GM12878 (cell line): ENCODE measurements at regions not wholly inside any gene's neighbourhood (a gene's known extent, or its start where the extent isn't known, plus 50 kb on each side); places are given as distances from the start of the nearest gene placed in this dataset.
"Not testable (repeated sequence)": the region's sequence is repeated elsewhere in the genome, so short reads cannot be mapped to it uniquely, and the experiment has no call there.

Experiments used
- ATAC-seq: fragments of 200-7000 bp; cut with Tn5 transposase; 3 replicates; pipeline ENCODE4 v1.9.1; 2020; ENCODE audit warnings: mild to moderate bottlenecking, moderate library complexity
- BruUV-seq: library from RNA; stranded (reverse); fragments of 400-500 nt; replicated peaks from 2 replicates; lab custom pipeline; 2021; lab: Mats Ljungman, UMichigan
- CTCF ChIA-PET: fragments of 300-600 bp; sonication (Branson Sonifier 250); formaldehyde crosslinking; extraction: SDS; loops from one replicate; lab custom pipeline; 2021; ENCODE audit warnings: inconsistent platforms; lab: Yijun Ruan, JAX
- POLR2A ChIA-PET: fragments of 350-600 bp; formaldehyde crosslinking; extraction: SDS; loops from one replicate; lab custom pipeline; 2021; ENCODE audit warnings: inconsistent platforms; lab: Charles Lee
- RAD21 ChIA-PET: fragments of 300-600 bp; sonication (Branson Sonifier 250); formaldehyde crosslinking; loops from one replicate; lab custom pipeline; 2023; ENCODE audit warnings: antibody characterized with exemption; ENCODE audit not compliant: unreplicated experiment; lab: Charles Lee
- SMC1A ChIA-PET: fragments of 300-600 bp; sonication (Branson Sonifier 250); formaldehyde crosslinking; loops from one replicate; lab custom pipeline; 2023; ENCODE audit not compliant: unreplicated experiment, uncharacterized antibody; lab: Charles Lee
- DNase-seq: peaks from one replicate; pipeline ENCODE4 v3.0.0-alpha.2; 2011; ENCODE audit warnings: low read depth, low spot score
- FAIRE-seq: peaks from 3 replicates; lab custom pipeline; 2011; peaks lifted over from hg19 to GRCh38; lab: Jason Lieb, UNC
- H2AFZ ChIP-seq: 2 replicates; pipeline ENCODE4 v1.6.0; 2011; ENCODE audit warnings: low read depth, low read length, control low read depth; ENCODE audit not compliant: control insufficient read depth
- H3K27ac ChIP-seq: 2 replicates; pipeline ENCODE4 v1.5.1; 2011; ENCODE audit warnings: control low read depth; ENCODE audit not compliant: control insufficient read depth, insufficient read depth
- H3K27me3 ChIP-seq, 2 experiments: replicated peaks in 1 of 2; 2 replicates each; pipeline versions ENCODE4 v1.6.0 to v1.6.1; 2011; ENCODE audit warnings: low read length in 1 of 2; ENCODE audit not compliant: control insufficient read depth in 2 of 2, insufficient read depth in 2 of 2
- H3K36me3 ChIP-seq, 2 experiments: 2 replicates each; pipeline ENCODE4 v1.5.1; 2011; ENCODE audit warnings: low read length in 1 of 2; ENCODE audit not compliant: control insufficient read depth in 2 of 2, insufficient read depth in 2 of 2
- H3K4me1 ChIP-seq: 2 replicates; pipeline ENCODE4 v1.6.1; 2011; ENCODE audit warnings: mild to moderate bottlenecking, low read length, moderate library complexity, mixed read lengths; ENCODE audit not compliant: control insufficient read depth, insufficient read depth
- H3K4me2 ChIP-seq: 2 replicates; pipeline ENCODE4 v1.6.0; 2011; ENCODE audit warnings: control low read depth; ENCODE audit not compliant: control insufficient read depth, insufficient read depth
- H3K4me3 ChIP-seq: fragments of 200-600 bp; sonication (generic); 2 replicates; pipeline ENCODE4 v1.5.1; 2016
- H3K79me2 ChIP-seq: 2 replicates; pipeline ENCODE4 v1.6.0; 2011; ENCODE audit warnings: low read length; ENCODE audit not compliant: control insufficient read depth, insufficient read depth
- H3K9ac ChIP-seq: 2 replicates; pipeline ENCODE4 v1.8.0; 2011; ENCODE audit warnings: low read length, control low read depth, mixed read lengths; ENCODE audit not compliant: control insufficient read depth, insufficient read depth
- H3K9me3 ChIP-seq: replicated peaks from 3 replicates; pipeline ENCODE4 v1.5.1; 2011; ENCODE audit warnings: mild to moderate bottlenecking, low read length; ENCODE audit not compliant: control insufficient read depth, insufficient read depth
- H4K20me1 ChIP-seq: 2 replicates; pipeline ENCODE4 v1.6.0; 2011; ENCODE audit not compliant: control insufficient read depth, insufficient read depth
- JUNB ChIP-seq: IDR thresholded peaks from 2 replicates; pipeline ENCODE4 v1.6.1; 2016; ENCODE audit warnings: antibody characterized with exemption, mild to moderate bottlenecking
- WGBS: methylation state at CpG from one replicate; pipeline ENCODE4 v1.1.6; 2016; ENCODE audit warnings: low lambda C conversion rate; ENCODE audit not compliant: insufficient replicate concordance, insufficient coverage; ENCODE audit errors: missing lambda C conversion rate; 5-methylcytosine and 5-hydroxymethylcytosine counted together
- in situ Hi-C: fragments of 300-500 bp; cut with MboI; formaldehyde crosslinking; loops from 9 replicates; pipeline ENCODE4 v1.14.3; 2018; ENCODE audit warnings: mixed read lengths
- intact Hi-C: fragments of 100-400 bp; cut with micrococcal nuclease; formaldehyde crosslinking; loops from one replicate; pipeline ENCODE4 v1.14.2; 2022; ENCODE audit not compliant: unreplicated experiment
- TF ChIP-seq, protein P1 (sequence below): IDR thresholded peaks from 2 replicates; pipeline ENCODE4 v1.6.1; 2011; ENCODE audit warnings: borderline replicate concordance, low read depth, mild to moderate bottlenecking, moderate library complexity, low read length; ENCODE audit not compliant: insufficient read depth, poor library complexity, severe bottlenecking

DNA sequence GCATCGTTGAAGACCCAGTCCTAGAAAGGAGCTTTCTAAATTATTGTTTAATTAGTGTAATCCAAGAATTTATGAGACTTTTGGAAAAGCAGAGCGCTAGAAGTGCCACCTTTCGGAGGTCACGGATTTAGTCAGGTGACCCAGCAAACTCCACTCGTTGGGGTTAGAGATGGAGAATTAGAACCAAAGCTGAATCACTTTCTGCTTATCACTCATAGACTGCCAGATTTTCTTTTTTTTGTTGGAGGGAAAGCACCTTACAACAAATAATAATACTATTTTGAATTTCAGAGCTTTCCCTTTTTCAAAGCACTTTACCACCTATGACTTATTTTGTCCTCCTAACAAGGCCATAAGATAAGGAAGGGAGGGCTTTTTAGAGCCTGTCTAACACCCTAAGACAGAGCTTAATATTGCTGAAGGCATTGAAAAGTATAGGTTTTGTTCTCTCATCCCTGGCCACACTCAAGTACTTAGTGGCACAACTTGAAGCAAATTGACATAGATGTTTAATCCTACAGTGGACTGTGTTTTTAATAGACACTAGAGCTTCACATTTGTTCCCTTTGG, 223.2 kb upstream of the PLGLB2 start:
- not testable (repeated sequence) for H3K27ac ChIP-seq, FAIRE-seq

DNA sequence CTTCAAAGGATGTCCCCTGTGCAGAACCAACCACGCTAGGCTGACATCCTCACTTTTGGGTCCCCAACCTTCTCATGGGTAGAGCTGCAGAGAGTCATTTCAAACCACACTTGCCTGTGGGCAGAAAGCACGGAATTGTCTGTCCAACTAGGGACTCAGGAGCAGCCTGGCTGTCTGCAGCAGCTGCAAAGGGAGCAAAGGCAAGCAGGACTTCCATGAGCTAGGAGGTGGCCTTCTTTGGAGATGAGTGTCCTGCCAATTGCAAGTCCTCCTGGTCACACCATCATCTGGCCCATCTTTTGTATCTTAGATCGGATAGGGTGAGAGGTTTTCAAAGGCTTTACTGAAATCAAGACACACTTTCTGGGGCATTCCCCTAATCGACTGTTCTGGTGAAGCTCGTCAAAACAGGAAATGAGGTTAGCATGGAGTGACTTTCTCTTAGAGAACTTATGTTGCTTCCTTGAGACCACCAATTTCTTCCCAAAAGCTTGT, 222.3 kb upstream of the PLGLB2 start:
- WGBS = no CpG with 5 or more reads among the region's 5 CpGs
- BruUV-seq = not testable (repeated sequence)

More for the DNA sequence above, 223.2 kb upstream of the PLGLB2 start:
- in situ Hi-C loops, intact Hi-C loops, H3K79me2 ChIP-seq, RAD21 ChIA-PET, H3K4me3 ChIP-seq, H2AFZ ChIP-seq, H3K36me3 ChIP-seq, CTCF ChIA-PET, H3K9me3 ChIP-seq, H3K9ac ChIP-seq, H3K4me2 ChIP-seq, SMC1A ChIA-PET, H3K4me1 ChIP-seq, H3K27me3 ChIP-seq, H4K20me1 ChIP-seq, BruUV-seq, DNase-seq, POLR2A ChIA-PET: not testable (repeated sequence)
- TF ChIP-seq, protein P1, sequence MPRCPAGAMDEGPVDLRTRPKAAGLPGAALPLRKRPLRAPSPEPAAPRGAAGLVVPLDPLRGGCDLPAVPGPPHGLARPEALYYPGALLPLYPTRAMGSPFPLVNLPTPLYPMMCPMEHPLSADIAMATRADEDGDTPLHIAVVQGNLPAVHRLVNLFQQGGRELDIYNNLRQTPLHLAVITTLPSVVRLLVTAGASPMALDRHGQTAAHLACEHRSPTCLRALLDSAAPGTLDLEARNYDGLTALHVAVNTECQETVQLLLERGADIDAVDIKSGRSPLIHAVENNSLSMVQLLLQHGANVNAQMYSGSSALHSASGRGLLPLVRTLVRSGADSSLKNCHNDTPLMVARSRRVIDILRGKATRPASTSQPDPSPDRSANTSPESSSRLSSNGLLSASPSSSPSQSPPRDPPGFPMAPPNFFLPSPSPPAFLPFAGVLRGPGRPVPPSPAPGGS = peak; percentile 30
- TF ChIP-seq JUNB = peak; percentile 65
- ATAC-seq = peak; percentile 14; the same call in 2 of the 3 replicates
- 2% methylated on average over 5 of the region's 5 CpGs for WGBS

DNA sequence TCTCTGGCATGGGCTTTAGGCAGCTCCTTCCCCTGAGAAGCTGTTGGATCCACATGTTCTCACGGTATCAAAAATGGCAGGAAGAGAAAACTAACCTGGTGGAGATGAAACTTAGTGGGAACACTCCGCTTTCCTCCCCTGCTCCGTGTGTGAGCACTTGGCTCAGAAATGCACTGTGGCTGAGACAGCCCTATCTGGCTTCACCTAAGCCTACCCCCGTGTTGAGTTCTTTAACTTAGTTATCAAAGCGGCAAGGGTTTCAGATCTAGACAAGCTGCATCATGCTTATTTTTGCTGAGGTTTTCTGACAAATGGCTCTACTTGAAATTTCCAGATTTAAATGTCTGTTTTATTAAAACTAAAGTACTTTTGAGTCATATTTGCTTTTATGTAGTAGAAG, 221.6 kb upstream of the PLGLB2 start:
- intact Hi-C loops, in situ Hi-C loops, FAIRE-seq, H4K20me1 ChIP-seq, H3K4me2 ChIP-seq, H3K4me3 ChIP-seq, H3K36me3 ChIP-seq, ATAC-seq, H3K27me3 ChIP-seq, H3K9me3 ChIP-seq, DNase-seq, RAD21 ChIA-PET, H3K79me2 ChIP-seq, BruUV-seq, H3K9ac ChIP-seq, H2AFZ ChIP-seq, SMC1A ChIA-PET, H3K4me1 ChIP-seq, H3K27ac ChIP-seq, POLR2A ChIA-PET, CTCF ChIA-PET: not testable (repeated sequence)
- WGBS = no CpG with 5 or more reads among the region's 5 CpGs

More for the DNA sequence above, 222.3 kb upstream of the PLGLB2 start:
- H3K4me1 ChIP-seq, in situ Hi-C loops, FAIRE-seq, H3K27me3 ChIP-seq, CTCF ChIA-PET, H3K36me3 ChIP-seq, DNase-seq, H4K20me1 ChIP-seq, intact Hi-C loops, H2AFZ ChIP-seq, H3K9ac ChIP-seq, RAD21 ChIA-PET, H3K4me2 ChIP-seq, POLR2A ChIA-PET, SMC1A ChIA-PET, H3K4me3 ChIP-seq, H3K79me2 ChIP-seq, H3K27ac ChIP-seq, H3K9me3 ChIP-seq: not testable (repeated sequence)
- ATAC-seq = peak; percentile 69
